ENCODE measurements at regions not wholly inside any gene's neighbourhood (a gene's known extent, or its start where the extent isn't known, plus 50 kb on each side); places are given as distances from the start of the nearest gene placed in this dataset.
"Not testable (repeated sequence)": the region's sequence is repeated elsewhere in the genome, so short reads cannot be mapped to it uniquely, and the experiment has no call there.

DNA sequence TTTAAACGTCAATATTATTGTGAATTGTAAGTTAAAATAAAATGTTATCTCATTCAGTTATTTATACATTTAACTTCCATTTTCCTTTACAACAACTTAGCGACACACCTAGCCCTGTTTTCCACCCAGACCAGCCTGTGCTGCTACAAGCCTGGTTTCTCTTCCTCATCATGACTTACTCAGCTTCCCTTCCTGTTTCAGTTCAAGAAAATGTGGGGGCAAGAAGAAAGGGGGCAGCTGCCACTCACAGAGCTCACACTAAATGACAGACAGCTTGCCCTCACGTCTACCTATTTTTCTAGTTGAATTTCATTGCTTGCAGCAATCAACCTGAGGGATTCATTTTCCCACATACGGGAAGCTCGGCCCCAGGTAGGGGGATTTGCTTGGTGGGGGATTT lies 496.4 kb downstream of the GOLGA6L6 start:
- not testable (repeated sequence) for TF ChIP-seq RELA (CRISPR knock-in tag; IDR thresholded peaks at IDR 0.05; ENCODE audit: borderline replicate concordance); ATF1 (CRISPR knock-in tag; IDR thresholded peaks at IDR 0.05); ZNF138 (CRISPR knock-in tag; conservative IDR thresholded peaks at IDR 0.05); CREM (CRISPR knock-in tag; IDR thresholded peaks at IDR 0.05); NR1H2 (CRISPR knock-in tag; IDR thresholded peaks at IDR 0.05); JUN (CRISPR knock-in tag; IDR thresholded peaks at IDR 0.05); ZNF263 (CRISPR knock-in tag; IDR thresholded peaks at IDR 0.05; ENCODE audit: low read depth); NFYB (CRISPR knock-in tag; conservative IDR thresholded peaks at IDR 0.05; ENCODE audit: low read depth)
- TF ChIP-seq, protein P1, sequence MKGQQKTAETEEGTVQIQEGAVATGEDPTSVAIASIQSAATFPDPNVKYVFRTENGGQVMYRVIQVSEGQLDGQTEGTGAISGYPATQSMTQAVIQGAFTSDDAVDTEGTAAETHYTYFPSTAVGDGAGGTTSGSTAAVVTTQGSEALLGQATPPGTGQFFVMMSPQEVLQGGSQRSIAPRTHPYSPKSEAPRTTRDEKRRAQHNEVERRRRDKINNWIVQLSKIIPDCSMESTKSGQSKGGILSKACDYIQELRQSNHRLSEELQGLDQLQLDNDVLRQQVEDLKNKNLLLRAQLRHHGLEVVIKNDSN (CRISPR knock-in tag; IDR thresholded peaks at IDR 0.05), result not testable (repeated sequence)
- TF ChIP-seq, protein P2, sequence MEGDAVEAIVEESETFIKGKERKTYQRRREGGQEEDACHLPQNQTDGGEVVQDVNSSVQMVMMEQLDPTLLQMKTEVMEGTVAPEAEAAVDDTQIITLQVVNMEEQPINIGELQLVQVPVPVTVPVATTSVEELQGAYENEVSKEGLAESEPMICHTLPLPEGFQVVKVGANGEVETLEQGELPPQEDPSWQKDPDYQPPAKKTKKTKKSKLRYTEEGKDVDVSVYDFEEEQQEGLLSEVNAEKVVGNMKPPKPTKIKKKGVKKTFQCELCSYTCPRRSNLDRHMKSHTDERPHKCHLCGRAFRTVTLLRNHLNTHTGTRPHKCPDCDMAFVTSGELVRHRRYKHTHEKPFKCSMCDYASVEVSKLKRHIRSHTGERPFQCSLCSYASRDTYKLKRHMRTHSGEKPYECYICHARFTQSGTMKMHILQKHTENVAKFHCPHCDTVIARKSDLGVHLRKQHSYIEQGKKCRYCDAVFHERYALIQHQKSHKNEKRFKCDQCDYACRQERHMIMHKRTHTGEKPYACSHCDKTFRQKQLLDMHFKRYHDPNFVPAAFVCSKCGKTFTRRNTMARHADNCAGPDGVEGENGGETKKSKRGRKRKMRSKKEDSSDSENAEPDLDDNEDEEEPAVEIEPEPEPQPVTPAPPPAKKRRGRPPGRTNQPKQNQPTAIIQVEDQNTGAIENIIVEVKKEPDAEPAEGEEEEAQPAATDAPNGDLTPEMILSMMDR (IDR thresholded peaks at IDR 0.05), result not testable (repeated sequence)
- TF ChIP-seq, protein P3, sequence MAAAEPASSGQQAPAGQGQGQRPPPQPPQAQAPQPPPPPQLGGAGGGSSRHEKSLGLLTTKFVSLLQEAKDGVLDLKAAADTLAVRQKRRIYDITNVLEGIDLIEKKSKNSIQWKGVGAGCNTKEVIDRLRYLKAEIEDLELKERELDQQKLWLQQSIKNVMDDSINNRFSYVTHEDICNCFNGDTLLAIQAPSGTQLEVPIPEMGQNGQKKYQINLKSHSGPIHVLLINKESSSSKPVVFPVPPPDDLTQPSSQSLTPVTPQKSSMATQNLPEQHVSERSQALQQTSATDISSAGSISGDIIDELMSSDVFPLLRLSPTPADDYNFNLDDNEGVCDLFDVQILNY (CRISPR knock-in tag; IDR thresholded peaks at IDR 0.05), result not testable (repeated sequence)
- TF ChIP-seq, protein P4, sequence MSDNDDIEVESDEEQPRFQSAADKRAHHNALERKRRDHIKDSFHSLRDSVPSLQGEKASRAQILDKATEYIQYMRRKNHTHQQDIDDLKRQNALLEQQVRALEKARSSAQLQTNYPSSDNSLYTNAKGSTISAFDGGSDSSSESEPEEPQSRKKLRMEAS (CRISPR knock-in tag; IDR thresholded peaks at IDR 0.05), result not testable (repeated sequence)
- TF ChIP-seq, protein P5, sequence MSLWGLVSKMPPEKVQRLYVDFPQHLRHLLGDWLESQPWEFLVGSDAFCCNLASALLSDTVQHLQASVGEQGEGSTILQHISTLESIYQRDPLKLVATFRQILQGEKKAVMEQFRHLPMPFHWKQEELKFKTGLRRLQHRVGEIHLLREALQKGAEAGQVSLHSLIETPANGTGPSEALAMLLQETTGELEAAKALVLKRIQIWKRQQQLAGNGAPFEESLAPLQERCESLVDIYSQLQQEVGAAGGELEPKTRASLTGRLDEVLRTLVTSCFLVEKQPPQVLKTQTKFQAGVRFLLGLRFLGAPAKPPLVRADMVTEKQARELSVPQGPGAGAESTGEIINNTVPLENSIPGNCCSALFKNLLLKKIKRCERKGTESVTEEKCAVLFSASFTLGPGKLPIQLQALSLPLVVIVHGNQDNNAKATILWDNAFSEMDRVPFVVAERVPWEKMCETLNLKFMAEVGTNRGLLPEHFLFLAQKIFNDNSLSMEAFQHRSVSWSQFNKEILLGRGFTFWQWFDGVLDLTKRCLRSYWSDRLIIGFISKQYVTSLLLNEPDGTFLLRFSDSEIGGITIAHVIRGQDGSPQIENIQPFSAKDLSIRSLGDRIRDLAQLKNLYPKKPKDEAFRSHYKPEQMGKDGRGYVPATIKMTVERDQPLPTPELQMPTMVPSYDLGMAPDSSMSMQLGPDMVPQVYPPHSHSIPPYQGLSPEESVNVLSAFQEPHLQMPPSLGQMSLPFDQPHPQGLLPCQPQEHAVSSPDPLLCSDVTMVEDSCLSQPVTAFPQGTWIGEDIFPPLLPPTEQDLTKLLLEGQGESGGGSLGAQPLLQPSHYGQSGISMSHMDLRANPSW (CRISPR knock-in tag; conservative IDR thresholded peaks at IDR 0.05; ENCODE audit: low read depth), result not testable (repeated sequence)
- TF ChIP-seq, protein P6, sequence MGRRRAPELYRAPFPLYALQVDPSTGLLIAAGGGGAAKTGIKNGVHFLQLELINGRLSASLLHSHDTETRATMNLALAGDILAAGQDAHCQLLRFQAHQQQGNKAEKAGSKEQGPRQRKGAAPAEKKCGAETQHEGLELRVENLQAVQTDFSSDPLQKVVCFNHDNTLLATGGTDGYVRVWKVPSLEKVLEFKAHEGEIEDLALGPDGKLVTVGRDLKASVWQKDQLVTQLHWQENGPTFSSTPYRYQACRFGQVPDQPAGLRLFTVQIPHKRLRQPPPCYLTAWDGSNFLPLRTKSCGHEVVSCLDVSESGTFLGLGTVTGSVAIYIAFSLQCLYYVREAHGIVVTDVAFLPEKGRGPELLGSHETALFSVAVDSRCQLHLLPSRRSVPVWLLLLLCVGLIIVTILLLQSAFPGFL (CRISPR knock-in tag; IDR thresholded peaks at IDR 0.05; ENCODE audit: borderline replicate concordance), result not testable (repeated sequence)
